ENCODE measurements at regions not wholly inside any gene's neighbourhood (a gene's known extent, or its start where the extent isn't known, plus 50 kb on each side); places are given as distances from the start of the nearest gene placed in this dataset.
A peak's percentile ranks its signal among the peaks of the same experiment; 100 is the strongest.

GRCh38 chr18:67597759-67598158 is 81.2 kb upstream of the DSEL start:
- no peaks in the 10 kb centered on the region for H3K36me3 ChIP-seq (ENCODE audit: control insufficient read depth, insufficient read depth, low read length)
- no peaks in the 10 kb centered on the region for H3K4me1 ChIP-seq (ENCODE audit: control insufficient read depth, insufficient read depth, low read length)
- no peaks in the 10 kb centered on the region for H3K27me3 ChIP-seq (ENCODE audit: control insufficient read depth, insufficient read depth, low read length)
- H3K4me3 ChIP-seq (ENCODE audit: low read depth, low read length): no peak overlapping the region
- H3K27ac ChIP-seq (ENCODE audit: low read depth, low read length): no peak overlapping the region
- DNase-seq (ENCODE audit: low read depth in 4 of 6, low spot score in 6 of 6): no peak
- WGBS (ENCODE audit: insufficient coverage): no CpG with 5 or more reads among the region's 2 CpGs
- no peaks in the 10 kb centered on the region for H3K9me3 ChIP-seq (ENCODE audit: control insufficient read depth, insufficient read depth, low read length)

GRCh38 chr18:67596003-67596402 is 79.5 kb upstream of the DSEL start:
- Histone ChIP-seq H3K9me3 (ENCODE audit: control insufficient read depth, insufficient read depth, low read length) (no peaks in the 10 kb centered on the region), H3K27me3 (ENCODE audit: control insufficient read depth, insufficient read depth, low read length) (no peaks in the 10 kb centered on the region), H3K4me3 (ENCODE audit: low read depth, low read length) (no peak overlapping the region), H3K27ac (ENCODE audit: low read depth, low read length) (no peak overlapping the region), H3K4me1 (ENCODE audit: control insufficient read depth, insufficient read depth, low read length) (no peaks in the 10 kb centered on the region), H3K36me3 (ENCODE audit: control insufficient read depth, insufficient read depth, low read length) (no peaks in the 10 kb centered on the region)
- no CpG with 5 or more reads among the region's 1 CpG for WGBS (ENCODE audit: insufficient coverage)
- DNase-seq (ENCODE audit: low read depth in 4 of 6, low spot score in 6 of 6): no peak

- no peaks in the 10 kb centered on the region for H3K36me3 ChIP-seq (ENCODE audit: control insufficient read depth, insufficient read depth, low read length)
- 38% methylated on average over 3 of the region's 3 CpGs for WGBS (ENCODE audit: insufficient coverage)
- no peaks in the 10 kb centered on the region for H3K4me1 ChIP-seq (ENCODE audit: control insufficient read depth, insufficient read depth, low read length)
- no peaks in the 10 kb centered on the region for H3K27me3 ChIP-seq (ENCODE audit: control insufficient read depth, insufficient read depth, low read length)
- DNase-seq (ENCODE audit: low read depth in 4 of 6, low spot score in 6 of 6): peak in 1 of 6 donors; percentile 4
- H3K4me3 ChIP-seq (ENCODE audit: low read depth, low read length): no peak overlapping the region
- no peak overlapping the region for H3K27ac ChIP-seq (ENCODE audit: low read depth, low read length)
- H3K9me3 ChIP-seq (ENCODE audit: control insufficient read depth, insufficient read depth, low read length): no peaks in the 10 kb centered on the region
Observed at GRCh38 chr18:67590571-67591141, 74.1 kb upstream of the DSEL start.

GRCh38 chr18:67589325-67589724 is 72.8 kb upstream of the DSEL start:
- no peak for DNase-seq (ENCODE audit: low read depth in 4 of 6, low spot score in 6 of 6)
- no peak overlapping the region for H3K27ac ChIP-seq (ENCODE audit: low read depth, low read length)
- WGBS (ENCODE audit: insufficient coverage): no CpG with 5 or more reads among the region's 3 CpGs
- no peaks in the 10 kb centered on the region for H3K36me3 ChIP-seq (ENCODE audit: control insufficient read depth, insufficient read depth, low read length)
- H3K4me1 ChIP-seq (ENCODE audit: control insufficient read depth, insufficient read depth, low read length): no peaks in the 10 kb centered on the region
- H3K9me3 ChIP-seq (ENCODE audit: control insufficient read depth, insufficient read depth, low read length): no peaks in the 10 kb centered on the region
- H3K4me3 ChIP-seq (ENCODE audit: low read depth, low read length): no peak overlapping the region
- no peaks in the 10 kb centered on the region for H3K27me3 ChIP-seq (ENCODE audit: control insufficient read depth, insufficient read depth, low read length)

- Histone ChIP-seq H3K4me1 (ENCODE audit: control insufficient read depth, insufficient read depth, low read length) (no peaks in the 10 kb centered on the region), H3K36me3 (ENCODE audit: control insufficient read depth, insufficient read depth, low read length) (no peaks in the 10 kb centered on the region), H3K9me3 (ENCODE audit: control insufficient read depth, insufficient read depth, low read length) (no peaks in the 10 kb centered on the region), H3K27ac (ENCODE audit: low read depth, low read length) (no peak overlapping the region), H3K27me3 (ENCODE audit: control insufficient read depth, insufficient read depth, low read length) (no peaks in the 10 kb centered on the region), H3K4me3 (ENCODE audit: low read depth, low read length) (no peak overlapping the region)
- no CpG with 5 or more reads among the region's 2 CpGs for WGBS (ENCODE audit: insufficient coverage)
- DNase-seq (ENCODE audit: low read depth in 4 of 6, low spot score in 6 of 6): no peak
Observed at GRCh38 chr18:67586101-67586500, 69.6 kb upstream of the DSEL start.

- Histone ChIP-seq H3K36me3 (ENCODE audit: control insufficient read depth, insufficient read depth, low read length) (no peaks in the 10 kb centered on the region), H3K9me3 (ENCODE audit: control insufficient read depth, insufficient read depth, low read length) (no peaks in the 10 kb centered on the region), H3K27ac (ENCODE audit: low read depth, low read length) (no peak overlapping the region), H3K27me3 (ENCODE audit: control insufficient read depth, insufficient read depth, low read length) (no peaks in the 10 kb centered on the region), H3K4me3 (ENCODE audit: low read depth, low read length) (no peak overlapping the region), H3K4me1 (ENCODE audit: control insufficient read depth, insufficient read depth, low read length) (no peaks in the 10 kb centered on the region)
- no peak for DNase-seq (ENCODE audit: low read depth in 4 of 6, low spot score in 6 of 6)
- WGBS (ENCODE audit: insufficient coverage): no CpG with 5 or more reads among the region's 1 CpG
Observed at GRCh38 chr18:67583621-67584020, 67.1 kb upstream of the DSEL start.

GRCh38 chr18:67582488-67582887 is 66.0 kb upstream of the DSEL start:
- no peaks in the 10 kb centered on the region for H3K27me3 ChIP-seq (ENCODE audit: control insufficient read depth, insufficient read depth, low read length)
- no peak overlapping the region for H3K27ac ChIP-seq (ENCODE audit: low read depth, low read length)
- DNase-seq (ENCODE audit: low read depth in 4 of 6, low spot score in 6 of 6): no peak
- WGBS (ENCODE audit: insufficient coverage): 0% methylated on average over 1 of the region's 3 CpGs
- no peaks in the 10 kb centered on the region for H3K4me1 ChIP-seq (ENCODE audit: control insufficient read depth, insufficient read depth, low read length)
- H3K4me3 ChIP-seq (ENCODE audit: low read depth, low read length): no peak overlapping the region
- no peaks in the 10 kb centered on the region for H3K9me3 ChIP-seq (ENCODE audit: control insufficient read depth, insufficient read depth, low read length)
- no peaks in the 10 kb centered on the region for H3K36me3 ChIP-seq (ENCODE audit: control insufficient read depth, insufficient read depth, low read length)

GRCh38 chr18:67581178-67581577 is 64.7 kb upstream of the DSEL start:
- Histone ChIP-seq H3K4me3 (ENCODE audit: low read depth, low read length) (no peak overlapping the region), H3K27me3 (ENCODE audit: control insufficient read depth, insufficient read depth, low read length) (no peaks in the 10 kb centered on the region), H3K36me3 (ENCODE audit: control insufficient read depth, insufficient read depth, low read length) (no peaks in the 10 kb centered on the region), H3K4me1 (ENCODE audit: control insufficient read depth, insufficient read depth, low read length) (no peaks in the 10 kb centered on the region), H3K27ac (ENCODE audit: low read depth, low read length) (no peak overlapping the region), H3K9me3 (ENCODE audit: control insufficient read depth, insufficient read depth, low read length) (no peaks in the 10 kb centered on the region)
- no peak for DNase-seq (ENCODE audit: low read depth in 4 of 6, low spot score in 6 of 6)
- WGBS (ENCODE audit: insufficient coverage): 71% methylated on average over 1 of the region's 2 CpGs

- H3K27ac ChIP-seq (ENCODE audit: low read depth, low read length): no peak overlapping the region
- H3K4me3 ChIP-seq (ENCODE audit: low read depth, low read length): no peak overlapping the region
- peak in 1 of 6 donors; percentile 35 for DNase-seq (ENCODE audit: low read depth in 4 of 6, low spot score in 6 of 6)
- H3K36me3 ChIP-seq (ENCODE audit: control insufficient read depth, insufficient read depth, low read length): no peaks in the 10 kb centered on the region
- H3K4me1 ChIP-seq (ENCODE audit: control insufficient read depth, insufficient read depth, low read length): no peaks in the 10 kb centered on the region
- H3K27me3 ChIP-seq (ENCODE audit: control insufficient read depth, insufficient read depth, low read length): no peaks in the 10 kb centered on the region
- no peaks in the 10 kb centered on the region for H3K9me3 ChIP-seq (ENCODE audit: control insufficient read depth, insufficient read depth, low read length)
Observed at GRCh38 chr18:67577386-67577785, 60.9 kb upstream of the DSEL start.

- H3K27ac ChIP-seq (ENCODE audit: low read depth, low read length): no peak overlapping the region
- H3K36me3 ChIP-seq (ENCODE audit: control insufficient read depth, insufficient read depth, low read length): no peaks in the 10 kb centered on the region
- H3K9me3 ChIP-seq (ENCODE audit: control insufficient read depth, insufficient read depth, low read length): no peaks in the 10 kb centered on the region
- H3K4me3 ChIP-seq (ENCODE audit: low read depth, low read length): no peak overlapping the region
- no peaks in the 10 kb centered on the region for H3K27me3 ChIP-seq (ENCODE audit: control insufficient read depth, insufficient read depth, low read length)
- WGBS (ENCODE audit: insufficient coverage): no CpG with 5 or more reads among the region's 3 CpGs
- DNase-seq (ENCODE audit: low read depth in 4 of 6, low spot score in 6 of 6): no peak
- H3K4me1 ChIP-seq (ENCODE audit: control insufficient read depth, insufficient read depth, low read length): no peaks in the 10 kb centered on the region
Observed at GRCh38 chr18:67574749-67575148, 58.2 kb upstream of the DSEL start.

Measured in spinal cord (tissue), 9 donors.